H1 (cell line): ENCODE measurements at regions not wholly inside any gene's neighbourhood (a gene's known extent, or its start where the extent isn't known, plus 50 kb on each side); places are given as distances from the start of the nearest gene placed in this dataset.
"Not testable (repeated sequence)": the region's sequence is repeated elsewhere in the genome, so short reads cannot be mapped to it uniquely, and the experiment has no call there.

Experiments
- CTCF ChIA-PET: fragments of 300-600 bp; sonication (Branson Sonifier 250); formaldehyde crosslinking; loops from one replicate; lab custom pipeline; 2021; ENCODE audit not compliant: partially characterized antibody; lab: Charles Lee
- POLR2A ChIA-PET: fragments of 300-600 bp; sonication (Branson Sonifier 250); formaldehyde crosslinking; loops from one replicate; lab custom pipeline; 2021; ENCODE audit warnings: inconsistent platforms; ENCODE audit not compliant: partially characterized antibody; lab: Charles Lee
- DNase-seq, 2 experiments: peaks; one replicate each; pipeline versions ENCODE4 v3.0.0 to v3.0.0-alpha.2; 2010 to 2022; ENCODE audit warnings: low spot score in 2 of 2, low read depth in 1 of 2, mixed read lengths in 1 of 2
- FAIRE-seq: peaks from 2 replicates; lab custom pipeline; 2011; peaks lifted over from hg19 to GRCh38; lab: Jason Lieb, UNC
- H2AFZ ChIP-seq: 2 replicates; pipeline ENCODE4 v1.8.1; 2012; ENCODE audit warnings: low read length, inconsistent platforms
- H2AK5ac ChIP-seq: 2 replicates; pipeline ENCODE4 v1.6.1; 2013; ENCODE audit warnings: low read depth, low read length
- H2BK120ac ChIP-seq: replicated peaks from 2 replicates; pipeline ENCODE3; 2013; ENCODE audit warnings: low read depth, low read length, inconsistent platforms
- H2BK12ac ChIP-seq: 2 replicates; pipeline ENCODE4 v1.6.1; 2013; ENCODE audit warnings: low read depth, low read length
- H2BK15ac ChIP-seq: 2 replicates; pipeline ENCODE4 v1.6.1; 2013; ENCODE audit warnings: low read length
- H2BK20ac ChIP-seq: 2 replicates; pipeline ENCODE4 v1.6.1; 2013; ENCODE audit warnings: low read length
- H2BK5ac ChIP-seq: 2 replicates; pipeline ENCODE4 v1.6.1; 2013; ENCODE audit warnings: low read depth, low read length
- H3K14ac ChIP-seq: 2 replicates; pipeline ENCODE4 v1.6.1; 2013; ENCODE audit warnings: inconsistent platforms; ENCODE audit not compliant: insufficient read length
- H3K18ac ChIP-seq: 2 replicates; pipeline ENCODE4 v1.6.1; 2013; ENCODE audit warnings: low read length; ENCODE audit errors: extremely low read depth
- H3K23ac ChIP-seq: 2 replicates; pipeline ENCODE4 v1.6.1; 2013; ENCODE audit warnings: inconsistent platforms; ENCODE audit not compliant: insufficient read length
- H3K23me2 ChIP-seq: 2 replicates; pipeline ENCODE4 v1.6.1; 2013; ENCODE audit warnings: low read depth, low read length
- H3K27ac ChIP-seq: 2 replicates; pipeline ENCODE4 v1.6.1; 2011; ENCODE audit warnings: low read depth, low read length, inconsistent platforms
- H3K27me3 ChIP-seq, 4 experiments: replicated peaks in 1 of 4; 1 replicate in 1 of 4; 2 replicates in 3 of 4; pipeline versions ENCODE4 v1.6.1 to v1.8.1; 2011 to 2013; ENCODE audit warnings: low read length in 3 of 4, mild to moderate bottlenecking in 3 of 4, inconsistent platforms in 2 of 4, mixed read lengths in 2 of 4, moderate library complexity in 1 of 4; ENCODE audit not compliant: control insufficient read depth in 3 of 4, insufficient read depth in 3 of 4; ENCODE audit errors: extremely low read depth in 1 of 4
- H3K36me3 ChIP-seq, 4 experiments: 2 replicates each; pipeline versions ENCODE4 v1.6.1 to v1.8.1; 2011 to 2013; ENCODE audit warnings: mild to moderate bottlenecking in 4 of 4, low read length in 3 of 4, moderate library complexity in 2 of 4, control low read depth in 1 of 4, inconsistent platforms in 1 of 4; ENCODE audit not compliant: insufficient read depth in 4 of 4, control insufficient read depth in 2 of 4
- H3K4ac ChIP-seq: replicated peaks from 2 replicates; pipeline ENCODE3; 2013; ENCODE audit warnings: low read length, low read depth, mixed read lengths, inconsistent platforms; ENCODE audit not compliant: insufficient read length
- H3K4me1 ChIP-seq, 4 experiments: replicated peaks in 1 of 4; 1 replicate in 1 of 4; 2 replicates in 3 of 4; pipeline versions ENCODE4 v1.6.1 to v1.8.1; 2011 to 2013; ENCODE audit warnings: low read length in 3 of 4, inconsistent platforms in 2 of 4, mixed read lengths in 1 of 4; ENCODE audit not compliant: insufficient read depth in 4 of 4, control insufficient read depth in 3 of 4
- H3K4me2 ChIP-seq, 2 experiments: 2 replicates each; pipeline versions ENCODE4 v1.6.1 to v1.8.1; 2011 to 2013; ENCODE audit warnings: low read depth in 2 of 2, low read length in 2 of 2, control low read depth in 1 of 2, inconsistent platforms in 1 of 2, mild to moderate bottlenecking in 1 of 2; ENCODE audit not compliant: insufficient read depth in 1 of 2
- H3K4me3 ChIP-seq, 4 experiments: fragments of 200-600, 300-600 bp in 1 of 4; sonication (generic), shearing (Covaris generic), sonication (Bioruptor Twin) in 1 of 4; 2 replicates each; pipeline versions ENCODE4 v1.5.1 to v1.8.1; 2011 to 2016; ENCODE audit warnings: low read length in 4 of 4, low read depth in 3 of 4, control low read depth in 2 of 4, inconsistent platforms in 2 of 4, mild to moderate bottlenecking in 2 of 4, mixed read lengths in 1 of 4, moderate library complexity in 1 of 4; ENCODE audit not compliant: insufficient read depth in 2 of 4; ENCODE audit errors: extremely low read depth in 1 of 4
- H3K56ac ChIP-seq: replicated peaks from 2 replicates; pipeline ENCODE3; 2013; ENCODE audit warnings: low read depth, mild to moderate bottlenecking, mixed read lengths, low read length, inconsistent platforms; ENCODE audit not compliant: insufficient read length
- H3K79me1 ChIP-seq: 2 replicates; pipeline ENCODE4 v1.6.1; 2013; ENCODE audit warnings: low read depth, low read length, control low read depth
- H3K79me2 ChIP-seq, 2 experiments: 2 replicates each; pipeline versions ENCODE4 v1.6.1 to v1.8.1; 2012 to 2013; ENCODE audit warnings: low read length in 2 of 2, mild to moderate bottlenecking in 2 of 2, inconsistent platforms in 1 of 2; ENCODE audit not compliant: insufficient read depth in 2 of 2, control insufficient read depth in 1 of 2
- H3K9ac ChIP-seq, 4 experiments: replicated peaks in 1 of 4; 1 replicate in 1 of 4; 2 replicates in 3 of 4; pipeline versions ENCODE4 v1.6.1 to v1.8.1; 2011 to 2013; ENCODE audit warnings: low read depth in 3 of 4, low read length in 3 of 4, control low read depth in 2 of 4, mild to moderate bottlenecking in 2 of 4, moderate library complexity in 2 of 4, inconsistent platforms in 1 of 4; ENCODE audit errors: extremely low read depth in 1 of 4
- H3K9me3 ChIP-seq, 2 experiments: 2 replicates each; pipeline versions ENCODE4 v1.6.1 to v1.8.1; 2012 to 2013; ENCODE audit warnings: mild to moderate bottlenecking in 2 of 2, moderate library complexity in 2 of 2, control low read depth in 1 of 2, inconsistent platforms in 1 of 2, low read depth in 1 of 2, low read length in 1 of 2, mixed read lengths in 1 of 2; ENCODE audit not compliant: insufficient read depth in 2 of 2
- H4K20me1 ChIP-seq, 2 experiments: replicated peaks in 1 of 2; 2 replicates each; pipeline versions ENCODE3 to v1.8.1; 2011 to 2013; ENCODE audit warnings: inconsistent platforms in 2 of 2, low read length in 2 of 2, mild to moderate bottlenecking in 1 of 2; ENCODE audit not compliant: insufficient read depth in 2 of 2, control insufficient read depth in 1 of 2
- H4K5ac ChIP-seq: 2 replicates; pipeline ENCODE4 v1.6.1; 2013; ENCODE audit warnings: low read length, low read depth, mixed read lengths, inconsistent platforms; ENCODE audit not compliant: insufficient read length
- H4K8ac ChIP-seq: 2 replicates; pipeline ENCODE4 v1.8.0; 2013; ENCODE audit warnings: mild to moderate bottlenecking, moderate library complexity, low read length, inconsistent platforms; ENCODE audit not compliant: insufficient read depth; ENCODE audit errors: extremely low read depth
- H4K91ac ChIP-seq: replicated peaks from 2 replicates; pipeline ENCODE3; 2013; ENCODE audit warnings: low read length, mixed read lengths, inconsistent platforms; ENCODE audit not compliant: insufficient read length
- KDM1A ChIP-seq: fragments of 200-600, 300-600 bp; sonication (generic); IDR thresholded peaks from 2 replicates; pipeline ENCODE4 v1.7.1; 2016; ENCODE audit warnings: mild to moderate bottlenecking, low read length, borderline replicate concordance
- WGBS, 2 experiments: shearing (Covaris generic) in 1 of 2; methylation state at CpG; one replicate each; pipeline versions ENCODE4 v1.1.6 to v1.1.7; 2013 to 2015; ENCODE audit warnings: low lambda C conversion rate in 2 of 2, mixed read lengths in 2 of 2, inconsistent platforms in 1 of 2, low coverage in 1 of 2, missing lambda C conversion rate in 1 of 2; ENCODE audit not compliant: insufficient replicate concordance in 2 of 2, insufficient coverage in 1 of 2, insufficient read length in 1 of 2; ENCODE audit errors: extremely low coverage in 1 of 2, missing lambda C conversion rate in 1 of 2; 5-methylcytosine and 5-hydroxymethylcytosine counted together

GRCh38 chr15:22263738-22264137, 183.4 kb downstream of the OR4M2 start (continued):
- TF ChIP-seq KDM1A: no peak
- TF ChIP-seq, all 59 proteins: peak for 0

GRCh38 chr15:22264272-22264671, 183.9 kb downstream of the OR4M2 start:
- H2BK5ac ChIP-seq, H2AK5ac ChIP-seq, FAIRE-seq, H3K18ac ChIP-seq, H3K23ac ChIP-seq, H3K9ac ChIP-seq, H3K27me3 ChIP-seq, H3K79me2 ChIP-seq, H4K5ac ChIP-seq, CTCF ChIA-PET, POLR2A ChIA-PET, H3K4me2 ChIP-seq, H2BK20ac ChIP-seq, H4K91ac ChIP-seq, H2BK12ac ChIP-seq, H2BK15ac ChIP-seq, H3K14ac ChIP-seq, H4K8ac ChIP-seq, H3K79me1 ChIP-seq, H4K20me1 ChIP-seq, H3K56ac ChIP-seq, H2BK120ac ChIP-seq, H3K4me3 ChIP-seq, H3K4ac ChIP-seq, H2AFZ ChIP-seq, H3K36me3 ChIP-seq, DNase-seq, H3K27ac ChIP-seq, H3K23me2 ChIP-seq, H3K4me1 ChIP-seq: not testable (repeated sequence)
- peaks cover 29 to 79% of the 10 kb centered on the region in 2 experiments for H3K9me3 ChIP-seq
- 93% methylated on average over 3 of the region's 3 CpGs; no CpG with 5 or more reads in 1 of the 2 experiments for WGBS, 2 experiments
